H1 (cell line): ENCODE measurements at regions not wholly inside any gene's neighbourhood (a gene's known extent, or its start where the extent isn't known, plus 50 kb on each side); places are given as distances from the start of the nearest gene placed in this dataset.

Source experiments
- CTCF ChIA-PET: fragments of 300-600 bp; sonication (Branson Sonifier 250); formaldehyde crosslinking; loops from one replicate; lab custom pipeline; 2021; ENCODE audit not compliant: partially characterized antibody; lab: Charles Lee
- POLR2A ChIA-PET: fragments of 300-600 bp; sonication (Branson Sonifier 250); formaldehyde crosslinking; loops from one replicate; lab custom pipeline; 2021; ENCODE audit warnings: inconsistent platforms; ENCODE audit not compliant: partially characterized antibody; lab: Charles Lee
- DNase-seq, 2 experiments: peaks; one replicate each; pipeline versions ENCODE4 v3.0.0 to v3.0.0-alpha.2; 2010 to 2022; ENCODE audit warnings: low spot score in 2 of 2, low read depth in 1 of 2, mixed read lengths in 1 of 2
- FAIRE-seq: peaks from 2 replicates; lab custom pipeline; 2011; peaks lifted over from hg19 to GRCh38; lab: Jason Lieb, UNC
- H2AFZ ChIP-seq: 2 replicates; pipeline ENCODE4 v1.8.1; 2012; ENCODE audit warnings: low read length, inconsistent platforms
- H2AK5ac ChIP-seq: 2 replicates; pipeline ENCODE4 v1.6.1; 2013; ENCODE audit warnings: low read depth, low read length
- H2BK120ac ChIP-seq: replicated peaks from 2 replicates; pipeline ENCODE3; 2013; ENCODE audit warnings: low read depth, low read length, inconsistent platforms
- H2BK12ac ChIP-seq: 2 replicates; pipeline ENCODE4 v1.6.1; 2013; ENCODE audit warnings: low read depth, low read length
- H2BK15ac ChIP-seq: 2 replicates; pipeline ENCODE4 v1.6.1; 2013; ENCODE audit warnings: low read length
- H2BK20ac ChIP-seq: 2 replicates; pipeline ENCODE4 v1.6.1; 2013; ENCODE audit warnings: low read length
- H2BK5ac ChIP-seq: 2 replicates; pipeline ENCODE4 v1.6.1; 2013; ENCODE audit warnings: low read depth, low read length
- H3K14ac ChIP-seq: 2 replicates; pipeline ENCODE4 v1.6.1; 2013; ENCODE audit warnings: inconsistent platforms; ENCODE audit not compliant: insufficient read length
- H3K18ac ChIP-seq: 2 replicates; pipeline ENCODE4 v1.6.1; 2013; ENCODE audit warnings: low read length; ENCODE audit errors: extremely low read depth
- H3K23ac ChIP-seq: 2 replicates; pipeline ENCODE4 v1.6.1; 2013; ENCODE audit warnings: inconsistent platforms; ENCODE audit not compliant: insufficient read length
- H3K23me2 ChIP-seq: 2 replicates; pipeline ENCODE4 v1.6.1; 2013; ENCODE audit warnings: low read depth, low read length
- H3K27ac ChIP-seq: 2 replicates; pipeline ENCODE4 v1.6.1; 2011; ENCODE audit warnings: low read depth, low read length, inconsistent platforms
- H3K27me3 ChIP-seq, 4 experiments: replicated peaks in 1 of 4; 1 replicate in 1 of 4; 2 replicates in 3 of 4; pipeline versions ENCODE4 v1.6.1 to v1.8.1; 2011 to 2013; ENCODE audit warnings: low read length in 3 of 4, mild to moderate bottlenecking in 3 of 4, inconsistent platforms in 2 of 4, mixed read lengths in 2 of 4, moderate library complexity in 1 of 4; ENCODE audit not compliant: control insufficient read depth in 3 of 4, insufficient read depth in 3 of 4; ENCODE audit errors: extremely low read depth in 1 of 4
- H3K36me3 ChIP-seq, 4 experiments: 2 replicates each; pipeline versions ENCODE4 v1.6.1 to v1.8.1; 2011 to 2013; ENCODE audit warnings: mild to moderate bottlenecking in 4 of 4, low read length in 3 of 4, moderate library complexity in 2 of 4, control low read depth in 1 of 4, inconsistent platforms in 1 of 4; ENCODE audit not compliant: insufficient read depth in 4 of 4, control insufficient read depth in 2 of 4
- H3K4ac ChIP-seq: replicated peaks from 2 replicates; pipeline ENCODE3; 2013; ENCODE audit warnings: low read length, low read depth, mixed read lengths, inconsistent platforms; ENCODE audit not compliant: insufficient read length
- H3K4me1 ChIP-seq, 4 experiments: replicated peaks in 1 of 4; 1 replicate in 1 of 4; 2 replicates in 3 of 4; pipeline versions ENCODE4 v1.6.1 to v1.8.1; 2011 to 2013; ENCODE audit warnings: low read length in 3 of 4, inconsistent platforms in 2 of 4, mixed read lengths in 1 of 4; ENCODE audit not compliant: insufficient read depth in 4 of 4, control insufficient read depth in 3 of 4
- H3K4me2 ChIP-seq, 2 experiments: 2 replicates each; pipeline versions ENCODE4 v1.6.1 to v1.8.1; 2011 to 2013; ENCODE audit warnings: low read depth in 2 of 2, low read length in 2 of 2, control low read depth in 1 of 2, inconsistent platforms in 1 of 2, mild to moderate bottlenecking in 1 of 2; ENCODE audit not compliant: insufficient read depth in 1 of 2
- H3K4me3 ChIP-seq, 4 experiments: fragments of 200-600, 300-600 bp in 1 of 4; sonication (generic), shearing (Covaris generic), sonication (Bioruptor Twin) in 1 of 4; 2 replicates each; pipeline versions ENCODE4 v1.5.1 to v1.8.1; 2011 to 2016; ENCODE audit warnings: low read length in 4 of 4, low read depth in 3 of 4, control low read depth in 2 of 4, inconsistent platforms in 2 of 4, mild to moderate bottlenecking in 2 of 4, mixed read lengths in 1 of 4, moderate library complexity in 1 of 4; ENCODE audit not compliant: insufficient read depth in 2 of 4; ENCODE audit errors: extremely low read depth in 1 of 4
- H3K56ac ChIP-seq: replicated peaks from 2 replicates; pipeline ENCODE3; 2013; ENCODE audit warnings: low read depth, mild to moderate bottlenecking, mixed read lengths, low read length, inconsistent platforms; ENCODE audit not compliant: insufficient read length
- H3K79me1 ChIP-seq: 2 replicates; pipeline ENCODE4 v1.6.1; 2013; ENCODE audit warnings: low read depth, low read length, control low read depth
- H3K79me2 ChIP-seq, 2 experiments: 2 replicates each; pipeline versions ENCODE4 v1.6.1 to v1.8.1; 2012 to 2013; ENCODE audit warnings: low read length in 2 of 2, mild to moderate bottlenecking in 2 of 2, inconsistent platforms in 1 of 2; ENCODE audit not compliant: insufficient read depth in 2 of 2, control insufficient read depth in 1 of 2
- H3K9ac ChIP-seq, 4 experiments: replicated peaks in 1 of 4; 1 replicate in 1 of 4; 2 replicates in 3 of 4; pipeline versions ENCODE4 v1.6.1 to v1.8.1; 2011 to 2013; ENCODE audit warnings: low read depth in 3 of 4, low read length in 3 of 4, control low read depth in 2 of 4, mild to moderate bottlenecking in 2 of 4, moderate library complexity in 2 of 4, inconsistent platforms in 1 of 4; ENCODE audit errors: extremely low read depth in 1 of 4
- H3K9me3 ChIP-seq, 2 experiments: 2 replicates each; pipeline versions ENCODE4 v1.6.1 to v1.8.1; 2012 to 2013; ENCODE audit warnings: mild to moderate bottlenecking in 2 of 2, moderate library complexity in 2 of 2, control low read depth in 1 of 2, inconsistent platforms in 1 of 2, low read depth in 1 of 2, low read length in 1 of 2, mixed read lengths in 1 of 2; ENCODE audit not compliant: insufficient read depth in 2 of 2
- H4K20me1 ChIP-seq, 2 experiments: replicated peaks in 1 of 2; 2 replicates each; pipeline versions ENCODE3 to v1.8.1; 2011 to 2013; ENCODE audit warnings: inconsistent platforms in 2 of 2, low read length in 2 of 2, mild to moderate bottlenecking in 1 of 2; ENCODE audit not compliant: insufficient read depth in 2 of 2, control insufficient read depth in 1 of 2
- H4K5ac ChIP-seq: 2 replicates; pipeline ENCODE4 v1.6.1; 2013; ENCODE audit warnings: low read length, low read depth, mixed read lengths, inconsistent platforms; ENCODE audit not compliant: insufficient read length
- H4K8ac ChIP-seq: 2 replicates; pipeline ENCODE4 v1.8.0; 2013; ENCODE audit warnings: mild to moderate bottlenecking, moderate library complexity, low read length, inconsistent platforms; ENCODE audit not compliant: insufficient read depth; ENCODE audit errors: extremely low read depth
- H4K91ac ChIP-seq: replicated peaks from 2 replicates; pipeline ENCODE3; 2013; ENCODE audit warnings: low read length, mixed read lengths, inconsistent platforms; ENCODE audit not compliant: insufficient read length
- ATF2 ChIP-seq: IDR thresholded peaks from 2 replicates; pipeline ENCODE4 v1.6.1; 2012; ENCODE audit warnings: low read length, inconsistent platforms
- BCL11A ChIP-seq, 2 experiments: IDR thresholded peaks; one replicate each; pipeline ENCODE4 v1.6.1; 2011; ENCODE audit warnings: low read depth in 2 of 2, low read length in 2 of 2, mild to moderate bottlenecking in 2 of 2
- CHD1 ChIP-seq: IDR thresholded peaks from 2 replicates; pipeline ENCODE4 v1.6.1; 2012; ENCODE audit warnings: low read depth, low read length, improper control_type of control experiment
- CHD2 ChIP-seq: IDR thresholded peaks from 2 replicates; pipeline ENCODE4 v1.6.1; 2012; ENCODE audit warnings: low read length, improper control_type of control experiment
- CREB1 ChIP-seq: IDR thresholded peaks from 2 replicates; pipeline ENCODE4 v1.6.1; 2012; ENCODE audit warnings: inconsistent platforms
- CTCF ChIP-seq, 3 experiments: IDR thresholded peaks; 1 replicate in 2 of 3; 2 replicates in 1 of 3; pipeline versions ENCODE4 v1.5.1 to v1.6.1; 2011; ENCODE audit warnings: low read length in 3 of 3, mild to moderate bottlenecking in 3 of 3, inconsistent platforms in 2 of 3, low read depth in 1 of 3, moderate library complexity in 1 of 3; ENCODE audit not compliant: insufficient read depth in 1 of 3; ENCODE audit errors: control extremely low read depth in 1 of 3
- POLR2AphosphoS5 ChIP-seq: IDR thresholded peaks from 2 replicates; pipeline ENCODE4 v1.6.1; 2011; ENCODE audit warnings: low read depth, low read length
- SIRT6 ChIP-seq: IDR thresholded peaks from one replicate; pipeline ENCODE4 v1.7.1; 2012; ENCODE audit warnings: low read length, inconsistent platforms
- SIX5 ChIP-seq: IDR thresholded peaks from 2 replicates; pipeline ENCODE4 v1.6.1; 2011; ENCODE audit warnings: mild to moderate bottlenecking, low read depth, low read length
- SUZ12 ChIP-seq: fragments of 200-600 bp; sonication (generic); IDR thresholded peaks from 2 replicates; pipeline ENCODE4 v1.6.1; 2012; ENCODE audit warnings: mild to moderate bottlenecking, inconsistent platforms, low read length, moderate library complexity, mixed read lengths
- YY1 ChIP-seq: IDR thresholded peaks from 2 replicates; pipeline ENCODE4 v1.6.1; 2011; ENCODE audit warnings: low read depth, mild to moderate bottlenecking, low read length
- WGBS, 2 experiments: shearing (Covaris generic) in 1 of 2; methylation state at CpG; one replicate each; pipeline versions ENCODE4 v1.1.6 to v1.1.7; 2013 to 2015; ENCODE audit warnings: low lambda C conversion rate in 2 of 2, mixed read lengths in 2 of 2, inconsistent platforms in 1 of 2, low coverage in 1 of 2, missing lambda C conversion rate in 1 of 2; ENCODE audit not compliant: insufficient replicate concordance in 2 of 2, insufficient coverage in 1 of 2, insufficient read length in 1 of 2; ENCODE audit errors: extremely low coverage in 1 of 2, missing lambda C conversion rate in 1 of 2; 5-methylcytosine and 5-hydroxymethylcytosine counted together

GRCh38 chr3:137382005-137382594, 382.0 kb upstream of the SOX14 start:
- no peaks in the 10 kb centered on the region for H3K27me3 ChIP-seq
- no peak overlapping the region for H3K4ac ChIP-seq
- no peak overlapping the region for H3K9ac ChIP-seq
- ChIA-PET CTCF (interaction anchor here (1.0 kb wide), 1 partner anchor 35 kb away, joined by 4 read pairs; no protein-coding TSS in a partner anchor), POLR2A (no interaction called here)
- H3K4me1 ChIP-seq = no peaks in the 10 kb centered on the region
- no peak overlapping the region for H2BK120ac ChIP-seq
- no peak overlapping the region for H4K8ac ChIP-seq
- DNase-seq = no peak
- no peaks in the 10 kb centered on the region for H3K79me2 ChIP-seq
- H3K36me3 ChIP-seq = no peaks in the 10 kb centered on the region
- H3K18ac ChIP-seq = no peak overlapping the region
- H2AK5ac ChIP-seq = no peak overlapping the region
- no peak overlapping the region for H2BK12ac ChIP-seq
- H2BK20ac ChIP-seq = no peak overlapping the region
- H2AFZ ChIP-seq = no peak overlapping the region
- no peak overlapping the region for H3K23ac ChIP-seq
- no peak overlapping the region for H3K56ac ChIP-seq
- no peak for FAIRE-seq
- H4K91ac ChIP-seq = no peak overlapping the region
- H4K5ac ChIP-seq = no peak overlapping the region
- 86% methylated on average over 3 of the region's 3 CpGs; no CpG with 5 or more reads in 1 of the 2 experiments for WGBS, 2 experiments
- no peak overlapping the region for H3K14ac ChIP-seq
- no peaks in the 10 kb centered on the region for H3K9me3 ChIP-seq
- H3K4me2 ChIP-seq = no peak overlapping the region
- H2BK5ac ChIP-seq = no peak overlapping the region
- no peak overlapping the region for H2BK15ac ChIP-seq
- H3K4me3 ChIP-seq = no peak overlapping the region
- no peaks in the 10 kb centered on the region for H3K23me2 ChIP-seq
- no peaks in the 10 kb centered on the region for H4K20me1 ChIP-seq
- H3K79me1 ChIP-seq = no peaks in the 10 kb centered on the region
- no peak overlapping the region for H3K27ac ChIP-seq
- TF ChIP-seq SIRT6 = no peak
- no peak for TF ChIP-seq ATF2
- no peak for TF ChIP-seq CREB1
- TF ChIP-seq CHD1 = no peak
- TF ChIP-seq CHD2 = no peak
- no peak for TF ChIP-seq BCL11A (IDR thresholded peaks at IDR 0.05; ENCODE audit: low read depth in 2 of 2, low read length in 2 of 2)
- TF ChIP-seq SUZ12 = no peak
- no peak for TF ChIP-seq POLR2AphosphoS5
- TF ChIP-seq YY1 = no peak
- TF ChIP-seq SIX5 = no peak
- no peak for TF ChIP-seq CTCF (IDR thresholded peaks at IDR 0.05; ENCODE audit: control extremely low read depth in 1 of 3, insufficient read depth in 1 of 3, low read depth in 1 of 3, low read length in 3 of 3)
